ENCODE measurements at regions not wholly inside any gene's neighbourhood (a gene's known extent, or its start where the extent isn't known, plus 50 kb on each side); places are given as distances from the start of the nearest gene placed in this dataset.

DNA sequence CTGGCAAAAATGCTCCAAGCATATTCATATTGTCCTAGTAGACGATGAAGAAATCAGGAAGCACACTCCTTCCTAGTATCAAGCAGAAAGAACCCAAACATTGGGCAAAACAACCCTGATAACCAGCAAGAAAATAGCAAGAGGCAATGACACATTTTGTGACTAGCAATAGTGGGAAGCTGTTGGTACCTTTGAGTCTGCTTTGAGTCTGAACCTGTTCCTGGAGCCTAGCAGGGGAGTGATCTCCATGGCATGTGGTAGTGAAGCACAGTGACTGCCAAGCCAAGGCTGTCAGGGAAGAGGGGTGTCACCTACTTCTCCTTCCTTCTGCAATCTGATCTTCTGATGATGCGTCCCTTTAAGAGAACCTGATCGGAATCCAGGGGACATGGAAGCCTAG lies 533.9 kb downstream of the VRK1 start (continued):
- no peak for TF ChIP-seq HOMEZ (CRISPR knock-in tag; IDR thresholded peaks at IDR 0.05; ENCODE audit: low read depth)
- TF ChIP-seq PLRG1 (conservative IDR thresholded peaks at IDR 0.05): no peak
- TF ChIP-seq ZBTB10 (CRISPR knock-in tag; IDR thresholded peaks at IDR 0.05; ENCODE audit: borderline replicate concordance): no peak
- no peak for TF ChIP-seq CBFB (CRISPR knock-in tag; IDR thresholded peaks at IDR 0.05)
- no peak for TF ChIP-seq KAT8 (CRISPR knock-in tag; IDR thresholded peaks at IDR 0.05)
- no peak for TF ChIP-seq ZNF616 (CRISPR knock-in tag; IDR thresholded peaks at IDR 0.05; ENCODE audit: low read depth)

GRCh38 chr14:97331526-97331925 lies 534.3 kb downstream of the VRK1 start:
- 2% methylated on average over 3 of the region's 3 CpGs for WGBS (ENCODE audit: low lambda C conversion rate)
- in situ Hi-C loops (cut with HindIII; ENCODE audit: extremely low pct_ligation_motif_present, low pct_unique_long_range_greater_than_20kb): no loop called here
- no peak for TF ChIP-seq MYC (CRISPR knock-in tag; IDR thresholded peaks at IDR 0.05; ENCODE audit: borderline replicate concordance)
- TF ChIP-seq ATF6 (CRISPR knock-in tag; conservative IDR thresholded peaks at IDR 0.05): no peak
- TF ChIP-seq, protein P1, sequence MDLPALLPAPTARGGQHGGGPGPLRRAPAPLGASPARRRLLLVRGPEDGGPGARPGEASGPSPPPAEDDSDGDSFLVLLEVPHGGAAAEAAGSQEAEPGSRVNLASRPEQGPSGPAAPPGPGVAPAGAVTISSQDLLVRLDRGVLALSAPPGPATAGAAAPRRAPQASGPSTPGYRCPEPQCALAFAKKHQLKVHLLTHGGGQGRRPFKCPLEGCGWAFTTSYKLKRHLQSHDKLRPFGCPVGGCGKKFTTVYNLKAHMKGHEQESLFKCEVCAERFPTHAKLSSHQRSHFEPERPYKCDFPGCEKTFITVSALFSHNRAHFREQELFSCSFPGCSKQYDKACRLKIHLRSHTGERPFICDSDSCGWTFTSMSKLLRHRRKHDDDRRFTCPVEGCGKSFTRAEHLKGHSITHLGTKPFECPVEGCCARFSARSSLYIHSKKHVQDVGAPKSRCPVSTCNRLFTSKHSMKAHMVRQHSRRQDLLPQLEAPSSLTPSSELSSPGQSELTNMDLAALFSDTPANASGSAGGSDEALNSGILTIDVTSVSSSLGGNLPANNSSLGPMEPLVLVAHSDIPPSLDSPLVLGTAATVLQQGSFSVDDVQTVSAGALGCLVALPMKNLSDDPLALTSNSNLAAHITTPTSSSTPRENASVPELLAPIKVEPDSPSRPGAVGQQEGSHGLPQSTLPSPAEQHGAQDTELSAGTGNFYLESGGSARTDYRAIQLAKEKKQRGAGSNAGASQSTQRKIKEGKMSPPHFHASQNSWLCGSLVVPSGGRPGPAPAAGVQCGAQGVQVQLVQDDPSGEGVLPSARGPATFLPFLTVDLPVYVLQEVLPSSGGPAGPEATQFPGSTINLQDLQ (CRISPR knock-in tag; IDR thresholded peaks at IDR 0.05): no peak
- TF ChIP-seq POLR2A (IDR thresholded peaks at IDR 0.05; ENCODE audit: insufficient read depth in 1 of 2, low read depth in 2 of 2, low read length in 2 of 2): no peak
- TF ChIP-seq RBFOX2 (IDR thresholded peaks at IDR 0.05; ENCODE audit: low read depth, low read length): no peak
- no peak for TF ChIP-seq MEIS2 (CRISPR knock-in tag; IDR thresholded peaks at IDR 0.05)
- no peak for TF ChIP-seq RAD21 (CRISPR knock-in tag; IDR thresholded peaks at IDR 0.05)
- TF ChIP-seq SP1 (IDR thresholded peaks at IDR 0.05): no peak
- no peak for TF ChIP-seq SP1 (CRISPR knock-in tag; IDR thresholded peaks at IDR 0.05)
- TF ChIP-seq TEAD2 (CRISPR knock-in tag; IDR thresholded peaks at IDR 0.05): no peak
- TF ChIP-seq SAFB2 (CRISPR knock-in tag; IDR thresholded peaks at IDR 0.05; ENCODE audit: borderline replicate concordance, low read depth): no peak

More at GRCh38 chr14:97331526-97331925, 534.3 kb downstream of the VRK1 start:
- BruUV-seq (replicated peaks): no TSS peak
- Histone ChIP-seq H3K27me3 (ENCODE audit: control insufficient read depth in 1 of 2, insufficient read depth in 2 of 2, low read length in 2 of 2) (no peaks in the 10 kb centered on the region), H3K79me2 (ENCODE audit: insufficient read depth, low read length) (no peaks in the 10 kb centered on the region), H3K36me3 (replicated peaks in 1 of 2; ENCODE audit: control insufficient read depth in 1 of 2, insufficient read depth in 2 of 2, low read length in 2 of 2) (no peaks in the 10 kb centered on the region), H3K4me2 (ENCODE audit: low read depth, low read length) (no peak overlapping the region), H3K27ac (ENCODE audit: extremely low read length, insufficient read depth, low read length) (no peak overlapping the region), H3K4me1 (ENCODE audit: insufficient read depth, low read length) (no peaks in the 10 kb centered on the region), H3K4me3 (replicated peaks in 1 of 3; ENCODE audit: insufficient read depth in 1 of 3, low read depth in 2 of 3, low read length in 3 of 3) (no peak overlapping the region), H3K9me3 (ENCODE audit: low read length) (peaks cover 35% of the 10 kb centered on the region), H3K9ac (ENCODE audit: insufficient read depth, low read depth, low read length) (no peak overlapping the region), H4K20me1 (ENCODE audit: insufficient read depth, low read length) (no peaks in the 10 kb centered on the region), H2AFZ (ENCODE audit: low read length) (no peak overlapping the region)
- POLR2A ChIA-PET: no interaction called here
- intact Hi-C loops (cut with micrococcal nuclease; ENCODE audit: unreplicated experiment): no loop called here
- ATAC-seq: no peak
- CTCF ChIA-PET (ENCODE audit: low intra/inter-chr PET ratio, low total read pairs): no interaction called here
- no peak for DNase-seq (ENCODE audit: low spot score)
- no peak for FAIRE-seq

Measured in HepG2 (cell line).